Endothelial cell (in vitro differentiated cells): ENCODE measurements at regions not wholly inside any gene's neighbourhood (a gene's known extent, or its start where the extent isn't known, plus 50 kb on each side); places are given as distances from the start of the nearest gene placed in this dataset.

Experiments
- DNase-seq: peaks from one replicate; pipeline ENCODE4 v3.0.0; 2021; ENCODE audit warnings: low spot score
- H3K27ac Mint-ChIP-seq: one replicate; pipeline ENCODE4 v1.8.0; 2021; ENCODE audit warnings: mixed read lengths, inconsistent platforms; ENCODE audit not compliant: unreplicated experiment
- H3K27me3 Mint-ChIP-seq: one replicate; pipeline ENCODE4 v1.8.0; 2021; ENCODE audit warnings: mild to moderate bottlenecking, moderate library complexity, mixed read lengths, inconsistent platforms; ENCODE audit not compliant: unreplicated experiment
- H3K36me3 Mint-ChIP-seq: one replicate; pipeline ENCODE4 v1.8.0; 2021; ENCODE audit warnings: mild to moderate bottlenecking, low read depth, mixed read lengths, inconsistent platforms; ENCODE audit not compliant: unreplicated experiment
- H3K4me1 Mint-ChIP-seq: one replicate; pipeline ENCODE4 v1.8.0; 2021; ENCODE audit warnings: mild to moderate bottlenecking, mixed read lengths, inconsistent platforms; ENCODE audit not compliant: unreplicated experiment
- H3K4me3 Mint-ChIP-seq: one replicate; pipeline ENCODE4 v1.8.0; 2021; ENCODE audit warnings: mild to moderate bottlenecking, mixed read lengths, inconsistent platforms; ENCODE audit not compliant: unreplicated experiment
- H3K9me3 Mint-ChIP-seq: one replicate; pipeline ENCODE4 v1.8.0; 2021; ENCODE audit warnings: mixed read lengths, inconsistent platforms; ENCODE audit not compliant: unreplicated experiment
- TF ChIP-seq, protein P1 (sequence below): fragments of 200-600 bp; sonication (generic); IDR thresholded peaks from one replicate; pipeline ENCODE4 v1.5.0; 2021; ENCODE audit warnings: antibody characterized with exemption; ENCODE audit not compliant: unreplicated experiment

DNA sequence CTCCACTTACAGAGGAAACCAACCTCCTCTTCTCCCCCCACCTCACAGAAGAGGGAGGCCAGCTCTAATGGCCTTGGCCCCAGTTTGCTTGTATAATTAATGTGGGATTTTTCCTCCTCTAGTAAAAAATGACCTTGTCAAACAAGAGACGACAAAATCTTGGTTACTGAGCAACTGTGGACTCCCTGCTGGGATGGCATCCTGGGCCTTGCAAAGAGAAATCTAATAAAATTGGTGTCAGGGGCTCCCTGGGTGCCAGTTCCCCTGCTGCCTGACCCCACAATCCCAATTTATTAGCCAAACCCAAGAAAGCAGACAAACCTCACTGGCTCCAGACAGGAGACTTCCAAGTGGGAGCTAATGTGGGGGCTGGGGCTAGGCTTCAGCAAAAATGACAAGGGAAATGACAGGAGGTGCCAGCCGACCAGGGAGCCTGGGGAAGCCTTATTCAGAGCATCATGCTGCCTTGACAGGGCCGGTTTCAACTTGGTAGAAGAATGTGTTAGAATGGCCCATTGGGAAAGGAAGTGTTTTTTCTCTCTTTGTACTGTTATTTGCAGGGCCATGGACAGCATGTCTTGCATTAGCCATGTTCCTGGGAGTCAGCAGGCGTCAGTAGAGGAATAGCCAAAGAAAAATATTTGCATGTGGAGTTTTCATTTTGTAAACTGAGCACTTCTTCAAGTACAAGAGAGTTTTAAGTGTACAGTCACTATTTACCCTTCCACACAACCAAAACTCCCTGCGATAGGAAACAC is 816.9 kb downstream of the DHX35 start:
- TF ChIP-seq, protein P1, sequence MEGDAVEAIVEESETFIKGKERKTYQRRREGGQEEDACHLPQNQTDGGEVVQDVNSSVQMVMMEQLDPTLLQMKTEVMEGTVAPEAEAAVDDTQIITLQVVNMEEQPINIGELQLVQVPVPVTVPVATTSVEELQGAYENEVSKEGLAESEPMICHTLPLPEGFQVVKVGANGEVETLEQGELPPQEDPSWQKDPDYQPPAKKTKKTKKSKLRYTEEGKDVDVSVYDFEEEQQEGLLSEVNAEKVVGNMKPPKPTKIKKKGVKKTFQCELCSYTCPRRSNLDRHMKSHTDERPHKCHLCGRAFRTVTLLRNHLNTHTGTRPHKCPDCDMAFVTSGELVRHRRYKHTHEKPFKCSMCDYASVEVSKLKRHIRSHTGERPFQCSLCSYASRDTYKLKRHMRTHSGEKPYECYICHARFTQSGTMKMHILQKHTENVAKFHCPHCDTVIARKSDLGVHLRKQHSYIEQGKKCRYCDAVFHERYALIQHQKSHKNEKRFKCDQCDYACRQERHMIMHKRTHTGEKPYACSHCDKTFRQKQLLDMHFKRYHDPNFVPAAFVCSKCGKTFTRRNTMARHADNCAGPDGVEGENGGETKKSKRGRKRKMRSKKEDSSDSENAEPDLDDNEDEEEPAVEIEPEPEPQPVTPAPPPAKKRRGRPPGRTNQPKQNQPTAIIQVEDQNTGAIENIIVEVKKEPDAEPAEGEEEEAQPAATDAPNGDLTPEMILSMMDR, result no peak

DNA sequence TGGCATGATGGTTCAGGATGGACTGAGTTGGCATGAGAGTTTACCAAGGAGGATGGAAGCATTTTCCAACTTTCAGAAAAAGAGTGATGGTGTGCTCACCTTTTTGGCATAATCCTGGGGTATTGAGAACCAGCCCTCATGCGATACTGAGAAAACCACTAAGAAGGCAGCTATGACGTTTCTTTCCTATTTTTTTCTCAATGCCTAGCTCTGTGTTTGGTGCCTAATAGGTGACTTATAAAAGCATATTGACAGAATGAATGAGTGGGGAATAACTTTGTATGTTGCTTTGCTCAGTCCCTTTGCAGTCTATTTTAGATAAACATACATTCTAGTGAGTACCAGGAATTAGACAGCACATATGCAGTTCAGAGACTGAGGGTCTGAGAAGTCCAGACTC is 816.3 kb downstream of the DHX35 start:
- no peaks in the 10 kb centered on the region for H3K36me3 Mint-ChIP-seq
- no peaks in the 10 kb centered on the region for H3K9me3 Mint-ChIP-seq
- H3K27me3 Mint-ChIP-seq, result no peaks in the 10 kb centered on the region
- DNase-seq, result no peak
- H3K4me3 Mint-ChIP-seq, result no peak overlapping the region
- H3K4me1 Mint-ChIP-seq, result no peaks in the 10 kb centered on the region
- TF ChIP-seq, protein P1, result no peak
- no peak overlapping the region for H3K27ac Mint-ChIP-seq

More for the DNA sequence above, 816.9 kb downstream of the DHX35 start:
- DNase-seq, result no peak
- Mint-ChIP-seq H3K36me3 (no peaks in the 10 kb centered on the region), H3K27me3 (no peaks in the 10 kb centered on the region), H3K27ac (no peak overlapping the region), H3K9me3 (no peaks in the 10 kb centered on the region), H3K4me1 (no peaks in the 10 kb centered on the region), H3K4me3 (no peak overlapping the region)

DNA sequence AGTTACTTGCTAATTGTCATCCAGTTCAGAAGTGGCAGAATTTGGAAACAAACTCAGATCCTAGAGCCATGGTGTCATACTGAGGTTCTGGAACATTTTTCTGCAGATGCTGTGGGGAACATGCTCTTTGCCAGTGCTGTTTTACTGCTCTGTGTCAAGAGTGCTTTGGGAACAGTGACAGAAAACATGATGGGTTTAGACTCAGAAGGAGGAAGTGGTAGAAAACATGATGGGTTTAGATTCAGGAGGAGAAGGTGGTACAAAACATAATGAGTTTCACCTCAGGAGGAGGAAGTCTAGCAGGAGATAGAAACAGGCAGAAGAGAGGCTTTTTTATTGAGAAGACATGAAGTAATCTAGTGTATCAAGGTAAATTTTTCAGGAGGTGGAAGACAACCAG is 815.5 kb downstream of the DHX35 start:
- Mint-ChIP-seq H3K27me3 (no peaks in the 10 kb centered on the region), H3K4me3 (no peak overlapping the region), H3K9me3 (no peaks in the 10 kb centered on the region), H3K36me3 (no peaks in the 10 kb centered on the region), H3K27ac (no peak overlapping the region), H3K4me1 (no peaks in the 10 kb centered on the region)
- TF ChIP-seq, protein P1, result no peak
- no peak for DNase-seq

DNA sequence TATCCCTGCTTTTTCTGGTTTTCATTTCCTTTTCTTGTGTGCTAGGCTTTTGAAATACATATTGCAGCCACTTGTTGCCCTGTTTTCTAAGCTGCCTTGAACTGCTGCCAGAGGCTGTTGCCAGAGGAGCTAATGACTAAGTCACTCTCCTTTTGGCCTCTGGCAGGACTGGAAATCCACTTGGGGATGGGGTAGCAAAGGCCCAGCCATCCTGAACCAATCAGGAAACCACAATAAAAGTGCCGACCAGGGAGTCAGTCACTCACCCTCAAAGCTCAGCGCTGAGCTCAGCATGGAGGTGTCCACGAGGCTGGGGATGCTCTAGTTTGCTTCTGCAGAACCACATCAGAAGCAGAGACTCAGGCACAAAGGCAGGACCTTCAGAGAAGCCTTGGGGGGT is 813.0 kb downstream of the DHX35 start:
- H3K27me3 Mint-ChIP-seq, result no peaks in the 10 kb centered on the region
- TF ChIP-seq, protein P1, result no peak
- H3K4me1 Mint-ChIP-seq, result no peaks in the 10 kb centered on the region
- H3K27ac Mint-ChIP-seq, result no peak overlapping the region
- no peaks in the 10 kb centered on the region for H3K9me3 Mint-ChIP-seq
- H3K36me3 Mint-ChIP-seq, result no peaks in the 10 kb centered on the region
- H3K4me3 Mint-ChIP-seq, result no peak overlapping the region
- DNase-seq, result no peak

DNA sequence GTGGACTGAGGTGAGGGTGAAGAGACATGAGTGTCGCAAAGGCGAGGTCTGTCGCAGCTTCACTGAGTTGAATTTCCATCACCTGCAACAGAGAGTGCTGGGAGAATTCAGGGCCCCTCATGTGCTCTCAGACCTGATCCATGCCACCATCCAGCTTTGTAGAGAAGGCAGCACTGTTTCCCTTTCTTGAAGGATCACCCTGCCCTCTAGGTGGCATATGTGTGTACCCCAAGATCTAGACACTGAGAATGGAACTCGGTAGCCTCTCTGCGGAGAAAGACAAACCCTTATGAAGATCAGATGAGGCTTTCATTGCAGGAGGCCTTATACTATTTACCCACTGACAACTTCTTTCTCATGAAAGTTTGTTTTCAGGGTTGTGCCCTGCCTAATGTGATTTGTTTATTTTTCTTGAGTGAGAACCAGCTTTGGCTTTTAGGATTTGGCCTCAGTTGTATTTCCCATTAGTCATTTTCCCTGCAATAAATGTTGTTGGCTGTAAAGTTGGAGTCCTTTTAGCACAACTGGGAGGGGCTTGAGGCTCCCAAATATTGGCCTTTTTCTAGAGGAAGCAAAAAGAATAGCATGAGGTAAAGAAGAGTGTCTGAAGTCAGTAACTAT is 811.3 kb downstream of the DHX35 start:
- no peaks in the 10 kb centered on the region for H3K9me3 Mint-ChIP-seq
- TF ChIP-seq, protein P1, result no peak
- no peak for DNase-seq

More for the DNA sequence above, 811.3 kb downstream of the DHX35 start:
- H3K4me3 Mint-ChIP-seq, result no peak overlapping the region
- no peak overlapping the region for H3K27ac Mint-ChIP-seq
- no peaks in the 10 kb centered on the region for H3K36me3 Mint-ChIP-seq
- H3K27me3 Mint-ChIP-seq, result no peaks in the 10 kb centered on the region
- H3K4me1 Mint-ChIP-seq, result no peaks in the 10 kb centered on the region
